DND-41 (cell line): ENCODE measurements at regions not wholly inside any gene's neighbourhood (a gene's known extent, or its start where the extent isn't known, plus 50 kb on each side); places are given as distances from the start of the nearest gene placed in this dataset.

ENCODE experiments used
- EZH2 ChIP-seq: IDR thresholded peaks from 3 replicates; pipeline ENCODE4 v1.6.1; 2012; ENCODE audit warnings: borderline replicate concordance, low read depth, mild to moderate bottlenecking, moderate library complexity, low read length, inconsistent platforms; ENCODE audit not compliant: severe bottlenecking
- TF ChIP-seq, protein P1 (sequence below): IDR thresholded peaks from 2 replicates; pipeline ENCODE4 v1.5.1; 2012; ENCODE audit warnings: borderline replicate concordance, low read length, moderate library complexity, mild to moderate bottlenecking; ENCODE audit not compliant: poor library complexity, severe bottlenecking; ENCODE audit errors: extremely low read depth

DNA sequence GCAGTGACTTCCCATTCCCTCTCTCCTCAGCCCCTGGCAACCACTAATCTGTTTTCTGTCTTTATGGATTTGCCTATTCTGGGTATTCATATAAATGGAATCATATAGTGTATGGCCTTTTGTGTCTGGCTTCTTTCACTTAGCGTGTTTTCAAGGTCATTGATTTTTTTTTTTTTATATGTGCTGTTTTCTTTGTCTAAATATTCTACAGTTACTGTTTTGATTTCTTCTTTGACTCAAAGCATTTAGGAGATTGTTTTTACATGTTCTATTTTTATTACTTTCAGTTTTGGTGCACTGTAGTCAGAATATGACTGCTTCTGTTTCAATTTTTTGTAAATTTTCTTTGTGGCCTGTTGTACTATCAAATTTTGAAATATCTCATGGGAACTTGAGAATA is 71.9 kb upstream of the RNU6-1 start:
- no peak for TF ChIP-seq EZH2
- TF ChIP-seq, protein P1, sequence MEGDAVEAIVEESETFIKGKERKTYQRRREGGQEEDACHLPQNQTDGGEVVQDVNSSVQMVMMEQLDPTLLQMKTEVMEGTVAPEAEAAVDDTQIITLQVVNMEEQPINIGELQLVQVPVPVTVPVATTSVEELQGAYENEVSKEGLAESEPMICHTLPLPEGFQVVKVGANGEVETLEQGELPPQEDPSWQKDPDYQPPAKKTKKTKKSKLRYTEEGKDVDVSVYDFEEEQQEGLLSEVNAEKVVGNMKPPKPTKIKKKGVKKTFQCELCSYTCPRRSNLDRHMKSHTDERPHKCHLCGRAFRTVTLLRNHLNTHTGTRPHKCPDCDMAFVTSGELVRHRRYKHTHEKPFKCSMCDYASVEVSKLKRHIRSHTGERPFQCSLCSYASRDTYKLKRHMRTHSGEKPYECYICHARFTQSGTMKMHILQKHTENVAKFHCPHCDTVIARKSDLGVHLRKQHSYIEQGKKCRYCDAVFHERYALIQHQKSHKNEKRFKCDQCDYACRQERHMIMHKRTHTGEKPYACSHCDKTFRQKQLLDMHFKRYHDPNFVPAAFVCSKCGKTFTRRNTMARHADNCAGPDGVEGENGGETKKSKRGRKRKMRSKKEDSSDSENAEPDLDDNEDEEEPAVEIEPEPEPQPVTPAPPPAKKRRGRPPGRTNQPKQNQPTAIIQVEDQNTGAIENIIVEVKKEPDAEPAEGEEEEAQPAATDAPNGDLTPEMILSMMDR, result no peak
